GM23248 (cell line): ENCODE measurements at regions not wholly inside any gene's neighbourhood (a gene's known extent, or its start where the extent isn't known, plus 50 kb on each side); places are given as distances from the start of the nearest gene placed in this dataset.
A peak's percentile ranks its signal among the peaks of the same experiment; 100 is the strongest.

Experiments used
- DNase-seq: peaks from one replicate; pipeline ENCODE4 v3.0.0-alpha.2; 2015
- H2AFZ ChIP-seq: fragments of 200-600 bp; sonication (generic); 2 replicates; pipeline ENCODE4 v1.6.1; 2016; ENCODE audit warnings: antibody characterized with exemption
- H3F3A ChIP-seq: fragments of 200-600 bp; sonication (generic); 2 replicates; pipeline ENCODE4 v1.6.1; 2016; ENCODE audit warnings: mild to moderate bottlenecking, antibody characterized with exemption, mixed run types; ENCODE audit not compliant: insufficient read depth
- H3K27ac ChIP-seq: fragments of 200-600 bp; sonication (generic); 2 replicates; pipeline ENCODE4 v1.5.1; 2016; ENCODE audit warnings: mild to moderate bottlenecking
- H3K27me3 ChIP-seq: fragments of 200-600 bp; sonication (generic); replicated peaks from 2 replicates; pipeline ENCODE4 v1.6.1; 2016; ENCODE audit warnings: mild to moderate bottlenecking; ENCODE audit not compliant: insufficient read depth
- H3K36me3 ChIP-seq: fragments of 200-600 bp; sonication (generic); 2 replicates; pipeline ENCODE4 v1.6.1; 2016; ENCODE audit warnings: low read depth, mild to moderate bottlenecking
- H3K4me1 ChIP-seq: fragments of 200-600 bp; sonication (generic); 2 replicates; pipeline ENCODE4 v1.6.1; 2016; ENCODE audit warnings: mild to moderate bottlenecking; ENCODE audit not compliant: insufficient read depth
- H3K4me2 ChIP-seq: fragments of 200-600 bp; sonication (generic); one replicate; pipeline ENCODE4 v1.6.1; 2016; ENCODE audit warnings: mild to moderate bottlenecking; ENCODE audit not compliant: unreplicated experiment
- H3K4me3 ChIP-seq: fragments of 200-600 bp; sonication (generic); 2 replicates; pipeline ENCODE4 v1.5.1; 2016; ENCODE audit warnings: mild to moderate bottlenecking
- H3K79me2 ChIP-seq: fragments of 200-600 bp; sonication (generic); 2 replicates; pipeline ENCODE4 v1.6.1; 2016; ENCODE audit warnings: mild to moderate bottlenecking; ENCODE audit not compliant: insufficient read depth
- H3K9ac ChIP-seq: fragments of 200-600 bp; sonication (generic); 2 replicates; pipeline ENCODE4 v1.6.1; 2016; ENCODE audit warnings: mild to moderate bottlenecking
- H3K9me2 ChIP-seq: fragments of 200-600 bp; sonication (generic); 2 replicates; pipeline ENCODE4 v1.6.1; 2016; ENCODE audit warnings: mixed run types, mild to moderate bottlenecking, moderate library complexity; ENCODE audit not compliant: insufficient read depth
- H3K9me3 ChIP-seq: fragments of 200-600 bp; sonication (generic); one replicate; pipeline ENCODE4 v1.6.1; 2017; ENCODE audit warnings: low read depth
- H4K20me1 ChIP-seq: fragments of 200-600 bp; sonication (generic); 2 replicates; pipeline ENCODE4 v1.6.0; 2016; ENCODE audit not compliant: insufficient read depth
- EZH2 ChIP-seq: fragments of 200-600 bp; sonication (generic); IDR thresholded peaks from 2 replicates; pipeline ENCODE4 v1.6.1; 2018; ENCODE audit warnings: antibody characterized with exemption, mild to moderate bottlenecking; ENCODE audit not compliant: insufficient read depth, poor library complexity, severe bottlenecking
- EZH2phosphoT487 ChIP-seq: fragments of 200-600 bp; sonication (generic); IDR thresholded peaks from 2 replicates; pipeline ENCODE4 v1.6.1; 2018; ENCODE audit warnings: antibody characterized with exemption, moderate library complexity, mild to moderate bottlenecking, low read depth; ENCODE audit not compliant: insufficient read depth
- WGBS, 2 experiments: methylation state at CpG; one replicate each; pipeline ENCODE4 v1.1.6; 2015 to 2017; ENCODE audit warnings: low lambda C conversion rate in 2 of 2, low coverage in 1 of 2; ENCODE audit errors: missing lambda C conversion rate in 2 of 2; 5-methylcytosine and 5-hydroxymethylcytosine counted together
- in situ Hi-C: fragments of 300-500 bp; cut with MboI; formaldehyde crosslinking; loops from 2 replicates; pipeline ENCODE4 v1.15.0; 2020

DNA sequence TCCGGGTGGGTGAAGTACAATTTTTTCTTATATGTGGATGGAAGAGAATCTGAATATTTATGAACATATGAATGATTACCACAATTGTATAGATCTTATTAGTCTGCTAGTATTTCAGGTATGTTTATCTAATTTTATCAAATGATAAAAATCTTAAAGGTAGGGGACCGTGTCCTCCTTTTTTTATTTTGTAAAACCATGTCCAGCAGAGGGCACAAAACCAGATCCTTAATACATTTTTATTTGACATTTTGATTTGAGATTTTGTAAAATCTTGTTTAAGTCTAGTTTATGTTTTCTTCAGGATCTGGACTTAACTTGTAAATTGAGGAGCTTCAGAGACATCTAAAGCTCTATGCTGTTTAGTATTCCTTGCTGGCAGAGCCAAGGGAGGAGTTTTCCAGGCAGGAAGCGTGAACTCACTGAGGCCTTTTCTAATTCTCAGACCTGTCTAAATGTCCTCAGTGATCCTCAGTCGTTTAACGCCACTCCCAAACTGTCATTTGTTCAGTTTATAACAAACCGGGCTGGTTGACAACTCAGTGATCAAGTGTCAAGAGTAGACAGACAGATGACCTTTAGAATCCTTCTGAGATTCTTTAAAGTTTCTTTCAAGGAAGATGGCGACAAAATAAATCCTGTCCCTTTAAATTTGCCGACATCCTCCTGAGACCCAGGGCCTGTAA is 263.9 kb downstream of the KTN1 start:
- TF ChIP-seq EZH2 (no peak), EZH2phosphoT487 (no peak)
- H2AFZ ChIP-seq = no peak overlapping the region
- no peak overlapping the region for H3K4me3 ChIP-seq
- H3K27me3 ChIP-seq = no peaks in the 10 kb centered on the region
- H3K9me3 ChIP-seq = no peaks in the 10 kb centered on the region
- no peaks in the 10 kb centered on the region for H3K9me2 ChIP-seq
- H3K4me2 ChIP-seq = no peak overlapping the region
- H3K36me3 ChIP-seq = no peaks in the 10 kb centered on the region
- H3K79me2 ChIP-seq = no peaks in the 10 kb centered on the region
- no peak overlapping the region for H3K9ac ChIP-seq
- H3K27ac ChIP-seq = no peak overlapping the region
- peaks cover 23% of the 10 kb centered on the region for H3K4me1 ChIP-seq
- H4K20me1 ChIP-seq = no peaks in the 10 kb centered on the region
- 44 to 45% methylated on average over 8 of the region's 8 CpGs for WGBS, 2 experiments
- DNase-seq = peak; percentile 38
- in situ Hi-C loops = no loop called here
- H3F3A ChIP-seq = peaks cover 20% of the 10 kb centered on the region

- Histone ChIP-seq H2AFZ (no peak overlapping the region), H3K27ac (no peak overlapping the region), H3K4me3 (no peak overlapping the region), H3K4me1 (peaks cover 30% of the 10 kb centered on the region), H4K20me1 (no peaks in the 10 kb centered on the region), H3K79me2 (no peaks in the 10 kb centered on the region), H3K9ac (no peak overlapping the region), H3K4me2 (no peak overlapping the region), H3K36me3 (no peaks in the 10 kb centered on the region), H3K27me3 (no peaks in the 10 kb centered on the region), H3K9me3 (no peaks in the 10 kb centered on the region), H3K9me2 (no peaks in the 10 kb centered on the region), H3F3A (peaks cover 23% of the 10 kb centered on the region)
- DNase-seq = peak; percentile 38
- in situ Hi-C loops = no loop called here
- 71 to 76% methylated on average over 9 of the region's 9 CpGs for WGBS, 2 experiments
- TF ChIP-seq EZH2 = no peak
Measured at GRCh38 chr14:55845963-55846825, 266.2 kb downstream of the KTN1 start.

- no peak overlapping the region for H3K9ac ChIP-seq
- H3K4me2 ChIP-seq = peak overlapping the region; percentile 9
Measured at GRCh38 chr14:55846826-55847446, 266.9 kb downstream of the KTN1 start.

DNA sequence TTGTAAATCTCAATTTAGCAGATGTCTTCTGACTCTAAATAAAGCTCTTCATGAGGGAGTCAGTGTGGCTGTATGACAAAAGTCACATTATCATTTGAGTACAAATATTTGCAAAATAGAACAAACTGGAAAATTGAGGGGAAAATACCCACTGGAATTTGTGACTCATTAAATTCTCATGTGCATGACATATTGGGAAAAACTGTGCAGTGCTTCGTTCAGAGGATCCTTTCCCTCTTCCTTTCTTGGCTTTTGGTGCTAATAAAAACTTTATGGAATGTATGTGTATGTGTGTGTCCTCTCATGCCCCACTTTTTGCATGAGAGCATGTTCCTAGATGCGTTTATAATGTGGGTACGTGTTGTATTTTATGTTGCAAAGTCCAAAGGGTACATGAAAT is 267.8 kb downstream of the KTN1 start:
- Histone ChIP-seq H3K9ac (no peak overlapping the region), H3K4me3 (no peak overlapping the region), H3F3A (peaks cover 26% of the 10 kb centered on the region), H3K27ac (peak overlapping the region; percentile 37), H2AFZ (no peak overlapping the region), H3K9me3 (no peaks in the 10 kb centered on the region), H3K4me2 (peak overlapping the region; percentile 9), H3K4me1 (peaks cover 36% of the 10 kb centered on the region), H3K27me3 (no peaks in the 10 kb centered on the region), H3K79me2 (no peaks in the 10 kb centered on the region), H3K36me3 (no peaks in the 10 kb centered on the region), H4K20me1 (no peaks in the 10 kb centered on the region), H3K9me2 (no peaks in the 10 kb centered on the region)
- WGBS, 2 experiments = 2% methylated on average over 3 of the region's 3 CpGs
- in situ Hi-C loops = no loop called here
- TF ChIP-seq EZH2phosphoT487 (no peak), EZH2 (no peak)
- peak; percentile 73 for DNase-seq

More at GRCh38 chr14:55846826-55847446, 266.9 kb downstream of the KTN1 start:
- H3K9me3 ChIP-seq = no peaks in the 10 kb centered on the region
- TF ChIP-seq EZH2 (no peak), EZH2phosphoT487 (no peak)
- no peaks in the 10 kb centered on the region for H3K27me3 ChIP-seq
- in situ Hi-C loops = no loop called here
- H3K4me3 ChIP-seq = no peak overlapping the region
- peaks cover 26% of the 10 kb centered on the region for H3F3A ChIP-seq
- no peaks in the 10 kb centered on the region for H4K20me1 ChIP-seq
- H3K4me1 ChIP-seq = peaks cover 36% of the 10 kb centered on the region
- WGBS, 2 experiments = 0 to 2% methylated on average over 2 of the region's 2 CpGs
- peak; percentile 91 for DNase-seq
- no peak overlapping the region for H2AFZ ChIP-seq
- H3K36me3 ChIP-seq = no peaks in the 10 kb centered on the region
- peak overlapping the region; percentile 37 for H3K27ac ChIP-seq
- no peaks in the 10 kb centered on the region for H3K9me2 ChIP-seq
- no peaks in the 10 kb centered on the region for H3K79me2 ChIP-seq
